ENCODE measurements at regions not wholly inside any gene's neighbourhood (a gene's known extent, or its start where the extent isn't known, plus 50 kb on each side); places are given as distances from the start of the nearest gene placed in this dataset.
"Not testable (repeated sequence)": the region's sequence is repeated elsewhere in the genome, so short reads cannot be mapped to it uniquely, and the experiment has no call there.

- Histone ChIP-seq H3K9me3 (ENCODE audit: control insufficient read depth, low read length) (no peaks in the 10 kb centered on the region), H3K4me3 (ENCODE audit: insufficient read depth, low read depth, low read length, poor library complexity, severe bottlenecking) (no peak overlapping the region), H3K4me1 (ENCODE audit: control insufficient read depth, insufficient read depth, low read length, poor library complexity, severe bottlenecking) (no peaks in the 10 kb centered on the region), H3K27ac (ENCODE audit: insufficient read depth, low read length, poor library complexity, severe bottlenecking) (no peak overlapping the region), H3K27me3 (replicated peaks; ENCODE audit: control insufficient read depth, insufficient read depth, low read length, poor library complexity, severe bottlenecking) (no peaks in the 10 kb centered on the region), H3K36me3 (ENCODE audit: control insufficient read depth, insufficient read depth, low read length) (no peaks in the 10 kb centered on the region)
- no peak for DNase-seq
These were observed 100.2 kb upstream of the C1QTNF7 start for GRCh38 chr4:15327311-15328298.

GRCh38 chr4:15331930-15332329 is 95.9 kb upstream of the C1QTNF7 start:
- no peak for DNase-seq
- no peak overlapping the region for H3K4me3 ChIP-seq (ENCODE audit: insufficient read depth, low read depth, low read length, poor library complexity, severe bottlenecking)
- no peaks in the 10 kb centered on the region for H3K27me3 ChIP-seq (replicated peaks; ENCODE audit: control insufficient read depth, insufficient read depth, low read length, poor library complexity, severe bottlenecking)
- H3K9me3 ChIP-seq (ENCODE audit: control insufficient read depth, low read length): no peaks in the 10 kb centered on the region
- no peak overlapping the region for H3K27ac ChIP-seq (ENCODE audit: insufficient read depth, low read length, poor library complexity, severe bottlenecking)
- H3K4me1 ChIP-seq (ENCODE audit: control insufficient read depth, insufficient read depth, low read length, poor library complexity, severe bottlenecking): no peaks in the 10 kb centered on the region
- H3K36me3 ChIP-seq (ENCODE audit: control insufficient read depth, insufficient read depth, low read length): no peaks in the 10 kb centered on the region

GRCh38 chr4:15332377-15332776 is 95.5 kb upstream of the C1QTNF7 start:
- no peak overlapping the region for H3K4me3 ChIP-seq (ENCODE audit: insufficient read depth, low read depth, low read length, poor library complexity, severe bottlenecking)
- DNase-seq: no peak
- no peaks in the 10 kb centered on the region for H3K36me3 ChIP-seq (ENCODE audit: control insufficient read depth, insufficient read depth, low read length)
- no peaks in the 10 kb centered on the region for H3K4me1 ChIP-seq (ENCODE audit: control insufficient read depth, insufficient read depth, low read length, poor library complexity, severe bottlenecking)
- H3K27ac ChIP-seq (ENCODE audit: insufficient read depth, low read length, poor library complexity, severe bottlenecking): no peak overlapping the region
- H3K27me3 ChIP-seq (replicated peaks; ENCODE audit: control insufficient read depth, insufficient read depth, low read length, poor library complexity, severe bottlenecking): no peaks in the 10 kb centered on the region
- H3K9me3 ChIP-seq (ENCODE audit: control insufficient read depth, low read length): no peaks in the 10 kb centered on the region

GRCh38 chr4:15333692-15334633 is 93.9 kb upstream of the C1QTNF7 start:
- Histone ChIP-seq H3K9me3 (ENCODE audit: control insufficient read depth, low read length) (no peaks in the 10 kb centered on the region), H3K4me1 (ENCODE audit: control insufficient read depth, insufficient read depth, low read length, poor library complexity, severe bottlenecking) (no peaks in the 10 kb centered on the region), H3K36me3 (ENCODE audit: control insufficient read depth, insufficient read depth, low read length) (no peaks in the 10 kb centered on the region), H3K27ac (ENCODE audit: insufficient read depth, low read length, poor library complexity, severe bottlenecking) (no peak overlapping the region), H3K4me3 (ENCODE audit: insufficient read depth, low read depth, low read length, poor library complexity, severe bottlenecking) (no peak overlapping the region), H3K27me3 (replicated peaks; ENCODE audit: control insufficient read depth, insufficient read depth, low read length, poor library complexity, severe bottlenecking) (no peaks in the 10 kb centered on the region)
- no peak for DNase-seq

- no peak overlapping the region for H3K27ac ChIP-seq (ENCODE audit: insufficient read depth, low read length, poor library complexity, severe bottlenecking)
- no peaks in the 10 kb centered on the region for H3K36me3 ChIP-seq (ENCODE audit: control insufficient read depth, insufficient read depth, low read length)
- no peaks in the 10 kb centered on the region for H3K27me3 ChIP-seq (replicated peaks; ENCODE audit: control insufficient read depth, insufficient read depth, low read length, poor library complexity, severe bottlenecking)
- no peak overlapping the region for H3K4me3 ChIP-seq (ENCODE audit: insufficient read depth, low read depth, low read length, poor library complexity, severe bottlenecking)
- H3K9me3 ChIP-seq (ENCODE audit: control insufficient read depth, low read length): no peaks in the 10 kb centered on the region
- DNase-seq: no peak
- H3K4me1 ChIP-seq (ENCODE audit: control insufficient read depth, insufficient read depth, low read length, poor library complexity, severe bottlenecking): no peaks in the 10 kb centered on the region
These were observed 91.2 kb upstream of the C1QTNF7 start for GRCh38 chr4:15336410-15337167.

GRCh38 chr4:15337168-15337657 is 90.6 kb upstream of the C1QTNF7 start:
- not testable (repeated sequence) for H3K27me3 ChIP-seq (replicated peaks; ENCODE audit: control insufficient read depth, insufficient read depth, low read length, poor library complexity, severe bottlenecking); H3K27ac ChIP-seq (ENCODE audit: insufficient read depth, low read length, poor library complexity, severe bottlenecking); DNase-seq; H3K4me3 ChIP-seq (ENCODE audit: insufficient read depth, low read depth, low read length, poor library complexity, severe bottlenecking); H3K36me3 ChIP-seq (ENCODE audit: control insufficient read depth, insufficient read depth, low read length); H3K9me3 ChIP-seq (ENCODE audit: control insufficient read depth, low read length); H3K4me1 ChIP-seq (ENCODE audit: control insufficient read depth, insufficient read depth, low read length, poor library complexity, severe bottlenecking)

GRCh38 chr4:15339737-15340136 is 88.1 kb upstream of the C1QTNF7 start:
- no peaks in the 10 kb centered on the region for H3K9me3 ChIP-seq (ENCODE audit: control insufficient read depth, low read length)
- DNase-seq: no peak
- H3K4me1 ChIP-seq (ENCODE audit: control insufficient read depth, insufficient read depth, low read length, poor library complexity, severe bottlenecking): no peaks in the 10 kb centered on the region
- H3K27ac ChIP-seq (ENCODE audit: insufficient read depth, low read length, poor library complexity, severe bottlenecking): no peak overlapping the region
- no peaks in the 10 kb centered on the region for H3K27me3 ChIP-seq (replicated peaks; ENCODE audit: control insufficient read depth, insufficient read depth, low read length, poor library complexity, severe bottlenecking)
- H3K4me3 ChIP-seq (ENCODE audit: insufficient read depth, low read depth, low read length, poor library complexity, severe bottlenecking): no peak overlapping the region
- no peaks in the 10 kb centered on the region for H3K36me3 ChIP-seq (ENCODE audit: control insufficient read depth, insufficient read depth, low read length)

GRCh38 chr4:15340332-15340731 is 87.5 kb upstream of the C1QTNF7 start:
- H3K9me3 ChIP-seq (ENCODE audit: control insufficient read depth, low read length): no peaks in the 10 kb centered on the region
- H3K27me3 ChIP-seq (replicated peaks; ENCODE audit: control insufficient read depth, insufficient read depth, low read length, poor library complexity, severe bottlenecking): no peaks in the 10 kb centered on the region
- no peak overlapping the region for H3K4me3 ChIP-seq (ENCODE audit: insufficient read depth, low read depth, low read length, poor library complexity, severe bottlenecking)
- no peaks in the 10 kb centered on the region for H3K4me1 ChIP-seq (ENCODE audit: control insufficient read depth, insufficient read depth, low read length, poor library complexity, severe bottlenecking)
- no peak for DNase-seq
- no peaks in the 10 kb centered on the region for H3K36me3 ChIP-seq (ENCODE audit: control insufficient read depth, insufficient read depth, low read length)
- H3K27ac ChIP-seq (ENCODE audit: insufficient read depth, low read length, poor library complexity, severe bottlenecking): no peak overlapping the region

GRCh38 chr4:15340902-15341732 is 86.7 kb upstream of the C1QTNF7 start:
- Histone ChIP-seq H3K27ac (ENCODE audit: insufficient read depth, low read length, poor library complexity, severe bottlenecking) (no peak overlapping the region), H3K9me3 (ENCODE audit: control insufficient read depth, low read length) (no peaks in the 10 kb centered on the region), H3K4me1 (ENCODE audit: control insufficient read depth, insufficient read depth, low read length, poor library complexity, severe bottlenecking) (no peaks in the 10 kb centered on the region), H3K4me3 (ENCODE audit: insufficient read depth, low read depth, low read length, poor library complexity, severe bottlenecking) (no peak overlapping the region), H3K36me3 (ENCODE audit: control insufficient read depth, insufficient read depth, low read length) (no peaks in the 10 kb centered on the region), H3K27me3 (replicated peaks; ENCODE audit: control insufficient read depth, insufficient read depth, low read length, poor library complexity, severe bottlenecking) (no peaks in the 10 kb centered on the region)
- DNase-seq: no peak

Measured in effector memory CD4-positive, alpha-beta T cell (primary cell).